ACHN (cell line): ENCODE measurements at regions not wholly inside any gene's neighbourhood (a gene's known extent, or its start where the extent isn't known, plus 50 kb on each side); places are given as distances from the start of the nearest gene placed in this dataset.

Source experiments
- DNase-seq: peaks from one replicate; pipeline ENCODE4 v3.0.0-alpha.2; 2015
- in situ Hi-C: cut with HindIII; loops from 2 replicates; pipeline ENCODE4 v1.10.0; 2017; ENCODE audit warnings: low sequenced_read_pairs, low pct_ligation_motif_present, low pct_unique_long_range_greater_than_20kb

- in situ Hi-C loops = no loop called here
Observed at GRCh38 chr11:119800619-119801018, 71.6 kb upstream of the NECTIN1 start.

GRCh38 chr11:119800171-119800570 lies 71.2 kb upstream of the NECTIN1 start:
- in situ Hi-C loops = no loop called here

More at GRCh38 chr11:119800619-119801018, 71.6 kb upstream of the NECTIN1 start:
- DNase-seq = no peak

GRCh38 chr11:119798656-119799055 lies 69.7 kb upstream of the NECTIN1 start:
- in situ Hi-C loops = no loop called here
- DNase-seq = no peak

More at GRCh38 chr11:119800171-119800570, 71.2 kb upstream of the NECTIN1 start:
- no peak for DNase-seq

- no peak for DNase-seq
Observed at GRCh38 chr11:119797736-119798135, 68.7 kb upstream of the NECTIN1 start.

GRCh38 chr11:119797123-119797611 lies 68.2 kb upstream of the NECTIN1 start:
- no peak for DNase-seq
- in situ Hi-C loops = no loop called here

More at GRCh38 chr11:119797736-119798135, 68.7 kb upstream of the NECTIN1 start:
- in situ Hi-C loops = no loop called here

- DNase-seq = no peak
- in situ Hi-C loops = no loop called here
Observed at GRCh38 chr11:119796363-119797060, 67.5 kb upstream of the NECTIN1 start.

- no peak for DNase-seq
Observed at GRCh38 chr11:119795690-119796089, 66.7 kb upstream of the NECTIN1 start.

GRCh38 chr11:119795231-119795630 lies 66.2 kb upstream of the NECTIN1 start:
- DNase-seq = no peak
- in situ Hi-C loops = no loop called here

More at GRCh38 chr11:119795690-119796089, 66.7 kb upstream of the NECTIN1 start:
- in situ Hi-C loops = no loop called here

GRCh38 chr11:119794756-119795155 lies 65.8 kb upstream of the NECTIN1 start:
- in situ Hi-C loops = no loop called here
- no peak for DNase-seq

GRCh38 chr11:119794141-119794665 lies 65.2 kb upstream of the NECTIN1 start:
- no peak for DNase-seq
- in situ Hi-C loops = no loop called here

- DNase-seq = no peak
- in situ Hi-C loops = no loop called here
Observed at GRCh38 chr11:119793335-119793984, 64.5 kb upstream of the NECTIN1 start.

GRCh38 chr11:119791701-119792151 lies 62.7 kb upstream of the NECTIN1 start:
- in situ Hi-C loops = no loop called here
- DNase-seq = no peak

- DNase-seq = no peak
- in situ Hi-C loops = no loop called here
Observed at GRCh38 chr11:119791047-119791446, 62.0 kb upstream of the NECTIN1 start.

- in situ Hi-C loops = no loop called here
- DNase-seq = no peak
Observed at GRCh38 chr11:119790476-119790875, 61.5 kb upstream of the NECTIN1 start.

- no peak for DNase-seq
- in situ Hi-C loops = no loop called here
Observed at GRCh38 chr11:119789766-119790407, 60.9 kb upstream of the NECTIN1 start.

GRCh38 chr11:119788911-119789560 lies 60.0 kb upstream of the NECTIN1 start:
- in situ Hi-C loops = no loop called here
- DNase-seq = no peak

GRCh38 chr11:119788096-119788883 lies 59.3 kb upstream of the NECTIN1 start:
- in situ Hi-C loops = no loop called here
- no peak for DNase-seq

GRCh38 chr11:119787074-119787461 lies 58.1 kb upstream of the NECTIN1 start:
- DNase-seq = no peak
- in situ Hi-C loops = no loop called here
